HG03066 (cell line): ENCODE measurements at regions not wholly inside any gene's neighbourhood (a gene's known extent, or its start where the extent isn't known, plus 50 kb on each side); places are given as distances from the start of the nearest gene placed in this dataset.

Experiments
- ATAC-seq: cut with Tn5 transposase; IDR thresholded peaks from one replicate; pipeline ENCODE4 v1.9.1; 2021; ENCODE audit warnings: low read depth; ENCODE audit not compliant: unreplicated experiment

- ATAC-seq: no peak
These were observed 662.8 kb downstream of the TBC1D32 start for GRCh38 chr6:120671519-120671918.

GRCh38 chr6:120652506-120652905 is 681.8 kb downstream of the TBC1D32 start:
- ATAC-seq: no peak

- ATAC-seq: no peak
These were observed 685.6 kb downstream of the TBC1D32 start for GRCh38 chr6:120648713-120649112.

- no peak for ATAC-seq
These were observed 688.2 kb downstream of the TBC1D32 start for GRCh38 chr6:120646101-120646500.

GRCh38 chr6:120632975-120633374 is 701.3 kb downstream of the TBC1D32 start:
- no peak for ATAC-seq

- ATAC-seq: no peak
These were observed 706.7 kb downstream of the TBC1D32 start for GRCh38 chr6:120627612-120628011.

- no peak for ATAC-seq
These were observed 712.1 kb downstream of the TBC1D32 start for GRCh38 chr6:120622127-120622631.

- no peak for ATAC-seq
These were observed 713.4 kb downstream of the TBC1D32 start for GRCh38 chr6:120620900-120621299.

- ATAC-seq: no peak
These were observed 719.0 kb downstream of the TBC1D32 start for GRCh38 chr6:120615238-120615637.

- ATAC-seq: no peak
These were observed 719.6 kb downstream of the TBC1D32 start for GRCh38 chr6:120614723-120615122.

- no peak for ATAC-seq
These were observed 725.5 kb downstream of the TBC1D32 start for GRCh38 chr6:120608826-120609225.

- ATAC-seq: no peak
These were observed 727.5 kb downstream of the TBC1D32 start for GRCh38 chr6:120606743-120607142.

- ATAC-seq: no peak
These were observed 729.8 kb downstream of the TBC1D32 start for GRCh38 chr6:120604510-120604909.

- no peak for ATAC-seq
These were observed 743.7 kb downstream of the TBC1D32 start for GRCh38 chr6:120590611-120591010.

- no peak for ATAC-seq
These were observed 745.9 kb downstream of the TBC1D32 start for GRCh38 chr6:120588424-120588823.

GRCh38 chr6:120587381-120587780 is 746.9 kb downstream of the TBC1D32 start:
- no peak for ATAC-seq

GRCh38 chr6:120584111-120584760 is 750.0 kb downstream of the TBC1D32 start:
- no peak for ATAC-seq

GRCh38 chr6:120576061-120576460 is 758.2 kb downstream of the TBC1D32 start:
- no peak for ATAC-seq

- no peak for ATAC-seq
These were observed 764.6 kb downstream of the TBC1D32 start for GRCh38 chr6:120569714-120570113.

GRCh38 chr6:120564779-120565178 is 769.5 kb downstream of the TBC1D32 start:
- no peak for ATAC-seq

- ATAC-seq: no peak
These were observed 776.0 kb downstream of the TBC1D32 start for GRCh38 chr6:120558294-120558693.

GRCh38 chr6:120557554-120557953 is 776.7 kb downstream of the TBC1D32 start:
- no peak for ATAC-seq

- no peak for ATAC-seq
These were observed 777.8 kb downstream of the TBC1D32 start for GRCh38 chr6:120556491-120556890.
